GM19372 (cell line): ENCODE measurements at regions not wholly inside any gene's neighbourhood (a gene's known extent, or its start where the extent isn't known, plus 50 kb on each side); places are given as distances from the start of the nearest gene placed in this dataset.

ENCODE experiments used
- ATAC-seq: cut with Tn5 transposase; IDR thresholded peaks from one replicate; pipeline ENCODE4 v1.9.1; 2021; ENCODE audit warnings: mild to moderate bottlenecking, low read depth, moderate library complexity; ENCODE audit not compliant: unreplicated experiment

DNA sequence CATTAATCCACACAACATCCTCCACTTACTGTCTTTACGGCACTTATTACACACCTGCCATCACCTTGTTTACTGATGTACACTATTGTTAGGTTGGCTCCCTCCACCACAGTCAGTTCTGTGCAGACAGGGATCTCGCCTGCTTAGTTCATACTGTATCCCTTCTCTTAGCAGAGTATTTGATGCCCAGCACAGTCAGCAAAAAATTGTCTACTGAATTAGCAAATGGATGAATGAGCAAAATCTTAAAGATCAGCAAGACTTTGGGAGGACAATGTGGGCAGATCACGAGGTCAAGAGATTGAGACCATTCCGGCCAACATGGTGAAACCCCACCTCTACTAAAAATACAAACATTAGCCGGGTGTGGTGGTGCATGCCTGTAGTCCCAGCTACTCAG is 109.8 kb upstream of the ATXN1 start:
- ATAC-seq = no peak

DNA sequence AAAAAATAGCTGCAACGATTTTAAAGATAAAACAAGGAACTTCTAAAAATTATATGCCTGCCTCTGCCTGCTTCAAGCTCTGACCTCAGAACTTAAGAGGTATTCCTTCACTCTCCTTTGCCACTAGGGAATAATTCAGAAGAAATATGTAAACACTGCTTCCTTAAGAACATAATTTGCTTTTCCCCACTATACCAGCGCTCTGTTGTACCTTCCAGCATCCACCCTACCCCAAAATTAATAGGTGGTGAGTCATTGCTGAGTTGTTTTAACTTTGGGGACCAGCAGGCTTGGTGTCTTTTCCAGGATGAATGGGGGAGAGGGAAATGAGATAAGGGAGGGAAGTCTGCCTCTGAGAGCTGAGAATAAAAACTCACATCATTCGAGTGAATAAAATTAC is 107.7 kb upstream of the ATXN1 start:
- ATAC-seq = no peak

GRCh38 chr6:16857969-16858592 is 96.8 kb upstream of the ATXN1 start:
- no peak for ATAC-seq

- ATAC-seq = peak; percentile 47
Observed at GRCh38 chr6:16855460-16855859, 94.2 kb upstream of the ATXN1 start.

DNA sequence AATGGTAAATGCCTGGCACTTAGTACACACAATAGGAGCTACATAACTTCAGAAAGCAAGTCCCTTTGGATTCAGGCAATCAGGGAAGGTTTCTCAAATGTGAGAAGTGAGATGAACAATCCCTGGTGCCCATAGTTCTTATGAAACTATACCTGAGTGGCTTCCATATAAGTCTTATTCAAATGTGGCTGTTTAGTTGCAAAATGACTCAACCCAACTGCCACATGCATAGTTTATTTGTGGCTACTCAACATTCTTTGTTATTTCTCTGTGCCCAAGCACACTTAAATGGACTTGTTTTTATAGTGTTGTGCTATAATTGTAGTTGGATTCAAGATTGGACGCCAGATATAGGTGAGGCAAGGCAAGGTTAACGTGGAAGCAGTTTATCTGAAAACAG is 93.7 kb upstream of the ATXN1 start:
- ATAC-seq = peak; percentile 71

DNA sequence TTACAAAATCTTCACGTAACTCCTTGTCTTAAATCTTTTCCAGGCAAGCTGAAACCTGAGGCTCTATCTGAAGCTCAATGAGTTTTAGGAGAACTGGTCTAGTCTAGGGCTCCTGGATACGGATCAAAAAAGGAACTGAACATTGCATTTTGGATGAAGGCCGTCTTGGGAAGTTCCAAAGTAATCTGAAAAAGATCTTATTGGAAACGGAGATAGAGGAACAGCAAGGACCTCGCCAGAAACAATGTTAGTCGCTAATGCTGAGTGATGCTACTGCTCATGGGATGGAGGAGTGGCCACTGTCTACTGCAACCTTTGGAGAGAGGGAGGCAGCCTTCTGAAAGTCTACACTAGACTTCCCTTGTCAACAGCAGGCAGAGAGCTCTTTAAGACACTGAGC is 91.4 kb upstream of the ATXN1 start:
- no peak for ATAC-seq

DNA sequence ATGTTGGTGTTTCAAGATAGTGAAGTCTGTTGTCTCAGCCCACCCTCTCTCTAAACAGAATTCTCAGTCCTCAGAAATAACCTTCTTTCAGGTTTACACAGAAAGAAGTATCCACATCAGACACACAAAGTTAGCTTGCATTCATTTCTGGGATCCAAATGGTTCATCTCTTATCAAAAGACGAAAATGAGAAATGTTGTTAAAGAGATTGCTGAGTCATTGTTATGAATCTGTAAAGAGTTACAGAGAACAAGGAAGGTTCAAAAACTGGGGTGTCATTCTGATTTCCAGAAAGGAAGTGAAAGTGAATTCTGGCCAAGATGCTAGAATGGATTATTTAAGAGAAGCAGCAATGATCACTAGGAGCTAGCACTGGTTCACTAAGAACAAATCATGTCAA is 90.5 kb upstream of the ATXN1 start:
- no peak for ATAC-seq

- ATAC-seq = no peak
Observed at GRCh38 chr6:16851044-16851540, 89.8 kb upstream of the ATXN1 start.

- no peak for ATAC-seq
Observed at GRCh38 chr6:16850681-16851026, 89.4 kb upstream of the ATXN1 start.

GRCh38 chr6:16849988-16850680 is 88.9 kb upstream of the ATXN1 start:
- no peak for ATAC-seq

DNA sequence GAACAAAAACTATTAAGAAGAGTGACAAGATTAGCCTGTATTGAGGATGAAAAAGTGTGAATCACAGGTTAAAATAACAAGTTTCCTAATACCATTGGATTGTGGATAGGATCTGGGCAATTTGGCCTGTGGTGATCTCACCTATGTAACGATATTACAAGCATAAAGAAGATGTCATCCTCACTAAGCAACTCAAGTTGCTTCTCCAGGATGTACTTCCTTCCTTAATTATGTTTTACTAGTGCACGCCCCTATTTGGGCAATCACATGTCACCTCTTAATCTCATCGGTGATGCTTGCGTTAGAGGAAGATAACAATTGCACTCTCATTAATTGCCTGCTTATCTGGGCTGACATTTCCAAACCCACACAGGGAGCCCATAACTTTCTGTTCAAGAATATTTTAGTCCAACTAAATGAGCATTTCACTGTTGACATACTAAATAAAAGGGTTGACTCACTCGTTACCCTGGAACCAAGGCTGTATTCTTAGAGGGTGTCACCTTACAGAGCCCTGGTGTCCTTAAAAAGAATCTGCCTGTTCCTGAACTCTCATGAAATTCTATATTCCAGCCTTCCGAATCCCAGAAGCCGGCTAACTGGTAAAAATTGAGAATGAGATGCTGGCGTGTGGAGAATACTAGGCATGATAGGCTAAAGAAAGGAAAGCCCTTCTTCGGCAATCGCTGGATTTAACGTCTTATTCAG is 88.2 kb upstream of the ATXN1 start:
- no peak for ATAC-seq

GRCh38 chr6:16846399-16846778 is 85.1 kb upstream of the ATXN1 start:
- no peak for ATAC-seq

- no peak for ATAC-seq
Observed at GRCh38 chr6:16844183-16844582, 82.9 kb upstream of the ATXN1 start.

- ATAC-seq = no peak
Observed at GRCh38 chr6:16842676-16843075, 81.4 kb upstream of the ATXN1 start.

GRCh38 chr6:16841241-16841640 is 80.0 kb upstream of the ATXN1 start:
- ATAC-seq = no peak

- ATAC-seq = peak; percentile 51
Observed at GRCh38 chr6:16840725-16841124, 79.5 kb upstream of the ATXN1 start.

GRCh38 chr6:16840291-16840690 is 79.0 kb upstream of the ATXN1 start:
- ATAC-seq = peak; percentile 14

DNA sequence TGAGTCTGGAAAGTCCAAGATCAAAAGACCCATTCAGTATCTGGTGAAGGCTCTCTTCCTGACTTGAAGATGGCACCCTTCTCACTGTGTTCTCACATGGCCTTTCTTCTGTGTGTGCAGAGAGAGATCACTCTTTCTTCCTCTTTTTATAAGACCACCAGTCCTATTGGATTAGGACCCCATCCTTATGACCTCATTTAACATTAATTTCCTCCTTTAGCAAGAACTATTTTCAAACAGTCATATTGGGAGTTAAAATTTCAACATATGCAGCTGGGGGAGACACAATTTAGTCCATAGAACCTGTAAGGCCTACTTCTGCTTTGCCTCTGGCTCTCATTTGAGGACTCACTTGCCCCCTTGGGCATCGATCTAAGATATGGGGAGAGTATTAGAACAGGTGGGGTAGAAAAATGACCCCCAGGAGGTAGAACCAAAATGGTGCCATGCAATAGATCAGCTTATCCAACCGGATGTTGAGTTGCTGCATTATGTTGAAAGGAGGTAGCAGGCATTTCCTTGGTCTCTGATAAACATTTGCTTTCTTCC is 78.4 kb upstream of the ATXN1 start:
- ATAC-seq = no peak

DNA sequence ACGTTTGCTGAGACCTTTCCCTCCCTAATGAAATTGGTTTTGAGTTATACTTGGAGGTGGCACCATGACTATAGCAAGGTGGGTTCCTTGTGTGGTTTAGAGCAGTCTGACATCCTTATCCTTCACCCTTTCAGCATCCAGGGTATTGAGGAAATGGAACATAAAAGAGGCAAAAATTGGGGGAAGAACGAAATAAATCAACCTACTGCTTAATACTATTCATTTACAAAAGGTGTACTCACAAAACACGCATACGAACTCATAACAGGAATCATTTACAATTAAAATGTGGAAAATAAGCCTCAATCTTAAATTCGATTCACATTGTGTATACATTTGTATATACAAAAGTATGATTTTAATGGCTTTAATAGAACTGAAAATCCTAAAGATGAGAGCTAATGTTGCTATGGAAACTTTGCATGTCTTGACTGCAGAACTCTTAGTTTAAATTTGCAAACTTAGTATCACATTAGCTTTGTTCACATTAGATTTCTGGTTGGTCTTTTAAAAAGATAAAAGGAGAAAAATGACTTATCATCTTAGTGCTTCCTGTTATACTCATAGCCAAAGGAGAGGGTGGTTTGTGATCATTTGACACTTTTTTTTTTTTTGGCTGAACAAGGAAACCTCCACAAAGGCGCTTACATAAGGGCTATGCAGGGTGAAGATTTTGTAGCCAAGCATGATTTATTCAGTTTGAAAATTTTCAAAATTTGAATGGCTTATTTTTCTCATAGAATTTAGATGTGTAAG is 76.1 kb upstream of the ATXN1 start:
- no peak for ATAC-seq

- peak; percentile 73 for ATAC-seq
Observed at GRCh38 chr6:16836144-16836981, 75.1 kb upstream of the ATXN1 start.
